Panc1 (cell line): ENCODE measurements at regions not wholly inside any gene's neighbourhood (a gene's known extent, or its start where the extent isn't known, plus 50 kb on each side); places are given as distances from the start of the nearest gene placed in this dataset.

Experiments
- ATAC-seq: fragments of 200-7000 bp; cut with Tn5 transposase; 2 replicates; pipeline ENCODE4 v1.9.1; 2020; ENCODE audit warnings: mild to moderate bottlenecking, moderate library complexity
- BruUV-seq: library from RNA; stranded (reverse); fragments of 400-500 nt; replicated peaks from 2 replicates; lab custom pipeline; 2021; lab: Mats Ljungman, UMichigan
- CTCF ChIA-PET: fragments of 300-600 bp; sonication (Branson Sonifier 250); formaldehyde crosslinking; loops from one replicate; lab custom pipeline; 2022; ENCODE audit warnings: antibody characterized with exemption; lab: Charles Lee
- POLR2A ChIA-PET: fragments of 300-600 bp; sonication (Branson Sonifier 250); formaldehyde crosslinking; loops from one replicate; lab custom pipeline; 2022; ENCODE audit warnings: antibody characterized with exemption; lab: Charles Lee
- DNase-seq: peaks from one replicate; pipeline ENCODE4 v3.0.0-alpha.2; 2010; ENCODE audit warnings: low read depth, low spot score
- H3K27ac ChIP-seq: 2 replicates; pipeline ENCODE4 v1.5.1; 2011; ENCODE audit warnings: mild to moderate bottlenecking, low read length, inconsistent platforms
- H3K27me3 ChIP-seq: fragments of 200-500 bp; sonication (Bioruptor generic); 2 replicates; pipeline ENCODE4 v1.6.0; 2014; ENCODE audit warnings: low read length, inconsistent platforms; ENCODE audit not compliant: control insufficient read depth, insufficient read depth
- H3K36me3 ChIP-seq: fragments of 200-500 bp; sonication (Bioruptor generic); 2 replicates; pipeline ENCODE4 v1.5.1; 2014; ENCODE audit warnings: inconsistent platforms, mild to moderate bottlenecking, low read length, moderate library complexity; ENCODE audit not compliant: control insufficient read depth, insufficient read depth
- H3K4me1 ChIP-seq: 2 replicates; pipeline ENCODE4 v1.5.1; 2011; ENCODE audit warnings: inconsistent platforms, mild to moderate bottlenecking, low read length, moderate library complexity; ENCODE audit not compliant: control insufficient read depth, insufficient read depth
- H3K4me3 ChIP-seq, 2 experiments: 2 replicates each; pipeline ENCODE4 v1.5.1; 2011 to 2012; ENCODE audit warnings: low read depth in 2 of 2, low read length in 2 of 2, mild to moderate bottlenecking in 2 of 2, inconsistent platforms in 1 of 2, moderate library complexity in 1 of 2
- H3K9me3 ChIP-seq: fragments of 200-500 bp; sonication (Bioruptor generic); 2 replicates; pipeline ENCODE4 v1.5.1; 2014; ENCODE audit warnings: low read depth, mild to moderate bottlenecking, inconsistent platforms, low read length, moderate library complexity; ENCODE audit not compliant: control insufficient read depth, insufficient read depth
- POLR2AphosphoS5 ChIP-seq: IDR thresholded peaks from 2 replicates; pipeline ENCODE4 v1.6.1; 2012; ENCODE audit warnings: mild to moderate bottlenecking, low read depth, low read length, moderate library complexity
- SIN3A ChIP-seq: IDR thresholded peaks from 2 replicates; pipeline ENCODE4 v1.6.1; 2012; ENCODE audit warnings: low read depth, mild to moderate bottlenecking, low read length, moderate library complexity, borderline replicate concordance; ENCODE audit not compliant: insufficient read depth
- TCF7L2 ChIP-seq: IDR thresholded peaks from 2 replicates; pipeline ENCODE4 v1.6.1; 2011; ENCODE audit warnings: mild to moderate bottlenecking, low read depth, low read length, inconsistent platforms
- in situ Hi-C: cut with HindIII; loops from 2 replicates; pipeline ENCODE4 v1.10.0; 2016; ENCODE audit warnings: low sequenced_read_pairs, low pct_unique_long_range_greater_than_20kb
- intact Hi-C: fragments of 100-400 bp; cut with micrococcal nuclease; formaldehyde crosslinking; loops from one replicate; pipeline ENCODE4 v1.10.0; 2022; ENCODE audit not compliant: unreplicated experiment
- TF ChIP-seq, protein P1 (sequence below): fragments of 450-650 bp; IDR thresholded peaks from 2 replicates; pipeline ENCODE4 v1.5.1; 2017; ENCODE audit warnings: mild to moderate bottlenecking
- TF ChIP-seq, protein P2 (sequence below), 2 experiments: IDR thresholded peaks; 2 replicates each; pipeline ENCODE4 v1.6.1; 2011 to 2012; ENCODE audit warnings: low read depth in 2 of 2, control low read depth in 1 of 2, low read length in 1 of 2, mild to moderate bottlenecking in 1 of 2, moderate library complexity in 1 of 2; ENCODE audit not compliant: insufficient read depth in 1 of 2

DNA sequence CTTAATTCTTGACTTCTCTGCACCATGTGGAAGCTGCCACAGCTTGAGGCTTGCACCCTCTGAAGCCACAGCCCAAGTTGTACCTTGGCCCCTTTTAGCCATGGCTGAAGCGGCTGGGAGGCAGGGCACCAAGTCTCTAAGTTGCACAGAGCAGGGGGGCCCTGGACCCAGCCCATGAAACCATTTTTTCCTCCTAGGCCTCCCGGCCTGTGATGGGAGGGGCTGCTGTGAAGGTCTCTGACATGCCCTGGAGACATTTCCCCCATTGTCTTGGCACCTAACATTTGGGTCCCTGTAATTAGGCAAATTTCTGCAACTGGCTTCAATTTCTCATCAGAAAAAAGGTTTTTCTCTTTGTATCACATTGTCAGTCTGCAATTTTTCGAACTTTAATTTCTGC, 92.8 kb upstream of the GALNT15 start:
- no peak overlapping the region for H3K27ac ChIP-seq
- POLR2A ChIA-PET: no interaction called here
- H3K4me1 ChIP-seq: no peaks in the 10 kb centered on the region
- ATAC-seq: no peak
- H3K27me3 ChIP-seq: no peaks in the 10 kb centered on the region
- DNase-seq: no peak
- CTCF ChIA-PET: no interaction called here
- in situ Hi-C loops (no loop called here), intact Hi-C loops (no loop called here)
- H3K36me3 ChIP-seq: no peaks in the 10 kb centered on the region
- no peak for TF ChIP-seq SIN3A
- TF ChIP-seq, protein P1, sequence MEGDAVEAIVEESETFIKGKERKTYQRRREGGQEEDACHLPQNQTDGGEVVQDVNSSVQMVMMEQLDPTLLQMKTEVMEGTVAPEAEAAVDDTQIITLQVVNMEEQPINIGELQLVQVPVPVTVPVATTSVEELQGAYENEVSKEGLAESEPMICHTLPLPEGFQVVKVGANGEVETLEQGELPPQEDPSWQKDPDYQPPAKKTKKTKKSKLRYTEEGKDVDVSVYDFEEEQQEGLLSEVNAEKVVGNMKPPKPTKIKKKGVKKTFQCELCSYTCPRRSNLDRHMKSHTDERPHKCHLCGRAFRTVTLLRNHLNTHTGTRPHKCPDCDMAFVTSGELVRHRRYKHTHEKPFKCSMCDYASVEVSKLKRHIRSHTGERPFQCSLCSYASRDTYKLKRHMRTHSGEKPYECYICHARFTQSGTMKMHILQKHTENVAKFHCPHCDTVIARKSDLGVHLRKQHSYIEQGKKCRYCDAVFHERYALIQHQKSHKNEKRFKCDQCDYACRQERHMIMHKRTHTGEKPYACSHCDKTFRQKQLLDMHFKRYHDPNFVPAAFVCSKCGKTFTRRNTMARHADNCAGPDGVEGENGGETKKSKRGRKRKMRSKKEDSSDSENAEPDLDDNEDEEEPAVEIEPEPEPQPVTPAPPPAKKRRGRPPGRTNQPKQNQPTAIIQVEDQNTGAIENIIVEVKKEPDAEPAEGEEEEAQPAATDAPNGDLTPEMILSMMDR: no peak
- no peak for TF ChIP-seq POLR2AphosphoS5
- no peak for TF ChIP-seq TCF7L2
- TF ChIP-seq, protein P2, sequence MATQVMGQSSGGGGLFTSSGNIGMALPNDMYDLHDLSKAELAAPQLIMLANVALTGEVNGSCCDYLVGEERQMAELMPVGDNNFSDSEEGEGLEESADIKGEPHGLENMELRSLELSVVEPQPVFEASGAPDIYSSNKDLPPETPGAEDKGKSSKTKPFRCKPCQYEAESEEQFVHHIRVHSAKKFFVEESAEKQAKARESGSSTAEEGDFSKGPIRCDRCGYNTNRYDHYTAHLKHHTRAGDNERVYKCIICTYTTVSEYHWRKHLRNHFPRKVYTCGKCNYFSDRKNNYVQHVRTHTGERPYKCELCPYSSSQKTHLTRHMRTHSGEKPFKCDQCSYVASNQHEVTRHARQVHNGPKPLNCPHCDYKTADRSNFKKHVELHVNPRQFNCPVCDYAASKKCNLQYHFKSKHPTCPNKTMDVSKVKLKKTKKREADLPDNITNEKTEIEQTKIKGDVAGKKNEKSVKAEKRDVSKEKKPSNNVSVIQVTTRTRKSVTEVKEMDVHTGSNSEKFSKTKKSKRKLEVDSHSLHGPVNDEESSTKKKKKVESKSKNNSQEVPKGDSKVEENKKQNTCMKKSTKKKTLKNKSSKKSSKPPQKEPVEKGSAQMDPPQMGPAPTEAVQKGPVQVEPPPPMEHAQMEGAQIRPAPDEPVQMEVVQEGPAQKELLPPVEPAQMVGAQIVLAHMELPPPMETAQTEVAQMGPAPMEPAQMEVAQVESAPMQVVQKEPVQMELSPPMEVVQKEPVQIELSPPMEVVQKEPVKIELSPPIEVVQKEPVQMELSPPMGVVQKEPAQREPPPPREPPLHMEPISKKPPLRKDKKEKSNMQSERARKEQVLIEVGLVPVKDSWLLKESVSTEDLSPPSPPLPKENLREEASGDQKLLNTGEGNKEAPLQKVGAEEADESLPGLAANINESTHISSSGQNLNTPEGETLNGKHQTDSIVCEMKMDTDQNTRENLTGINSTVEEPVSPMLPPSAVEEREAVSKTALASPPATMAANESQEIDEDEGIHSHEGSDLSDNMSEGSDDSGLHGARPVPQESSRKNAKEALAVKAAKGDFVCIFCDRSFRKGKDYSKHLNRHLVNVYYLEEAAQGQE (IDR thresholded peaks at IDR 0.05; ENCODE audit: insufficient read depth in 1 of 2, low read depth in 2 of 2, low read length in 1 of 2): no peak
- H3K4me3 ChIP-seq: no peak overlapping the region
- peaks cover 3% of the 10 kb centered on the region; the same call in 1 of the 2 replicates for H3K9me3 ChIP-seq
- BruUV-seq: no TSS peak

DNA sequence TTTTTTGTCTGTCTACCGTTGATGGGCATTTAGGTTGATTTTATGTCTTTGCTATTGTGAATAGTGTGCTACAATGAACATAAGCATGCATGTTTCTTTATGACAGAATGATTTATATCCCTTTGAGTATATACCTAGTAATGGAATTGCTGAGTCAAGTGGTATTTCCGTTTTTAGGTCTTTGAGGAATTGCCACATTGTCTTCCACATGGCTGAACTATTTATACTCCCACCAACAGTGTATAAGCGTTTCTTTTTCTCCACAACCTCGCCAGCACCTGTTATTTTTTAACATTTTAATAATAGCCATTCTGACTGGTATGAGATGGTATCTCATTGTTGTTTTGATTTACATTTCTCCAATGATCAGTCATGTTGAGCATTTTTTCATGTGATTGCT, 89.6 kb upstream of the GALNT15 start:
- Histone ChIP-seq H3K4me3 (no peak overlapping the region), H3K4me1 (no peaks in the 10 kb centered on the region), H3K27me3 (no peaks in the 10 kb centered on the region), H3K27ac (no peak overlapping the region), H3K36me3 (no peaks in the 10 kb centered on the region), H3K9me3 (no peaks in the 10 kb centered on the region)
- TF ChIP-seq POLR2AphosphoS5: no peak
- TF ChIP-seq TCF7L2: no peak
- TF ChIP-seq, protein P2 (IDR thresholded peaks at IDR 0.05; ENCODE audit: insufficient read depth in 1 of 2, low read depth in 2 of 2, low read length in 1 of 2): no peak
- TF ChIP-seq, protein P1: no peak
- TF ChIP-seq SIN3A: no peak
- intact Hi-C loops (no loop called here), in situ Hi-C loops (no loop called here)
- ChIA-PET POLR2A (no interaction called here), CTCF (no interaction called here)
- DNase-seq (no peak), ATAC-seq (no peak)
- BruUV-seq: no TSS peak
